GM23338 (cell line): ENCODE measurements at regions not wholly inside any gene's neighbourhood (a gene's known extent, or its start where the extent isn't known, plus 50 kb on each side); places are given as distances from the start of the nearest gene placed in this dataset.

Experiments
- ATAC-seq: fragments of 200-7000 bp; cut with Tn5 transposase; 3 replicates; pipeline ENCODE4 v1.9.1; 2020
- DNase-seq: peaks from one replicate; pipeline ENCODE4 v3.0.0-alpha.2; 2015; ENCODE audit warnings: low spot score
- H2AFZ ChIP-seq: fragments of 200-600 bp; sonication (generic); 2 replicates; pipeline ENCODE4 v1.8.0; 2016; ENCODE audit warnings: antibody characterized with exemption, mild to moderate bottlenecking, moderate library complexity
- H3F3A ChIP-seq: fragments of 200-600 bp; sonication (generic); replicated peaks from 2 replicates; pipeline ENCODE4 v1.8.0; 2017; ENCODE audit warnings: antibody characterized with exemption, mixed run types, low read depth
- H3K27ac ChIP-seq: fragments of 200-600 bp; sonication (generic); 2 replicates; pipeline ENCODE4 v1.6.1; 2016; ENCODE audit warnings: low read depth
- H3K27me3 ChIP-seq: fragments of 200-600 bp; sonication (generic); 2 replicates; pipeline ENCODE4 v1.8.0; 2016; ENCODE audit warnings: mild to moderate bottlenecking, mixed run types, moderate library complexity; ENCODE audit not compliant: insufficient read depth
- H3K36me3 ChIP-seq: fragments of 200-600 bp; sonication (generic); 2 replicates; pipeline ENCODE4 v1.8.0; 2016; ENCODE audit warnings: mild to moderate bottlenecking; ENCODE audit not compliant: insufficient read depth
- H3K4me1 ChIP-seq: fragments of 200-600 bp; sonication (generic); 2 replicates; pipeline ENCODE4 v1.8.0; 2016; ENCODE audit warnings: mild to moderate bottlenecking, moderate library complexity; ENCODE audit not compliant: insufficient read depth
- H3K4me2 ChIP-seq: fragments of 200-600 bp; sonication (generic); 2 replicates; pipeline ENCODE4 v1.7.1; 2017; ENCODE audit warnings: mixed run types
- H3K4me3 ChIP-seq: fragments of 200-600 bp; sonication (generic); 2 replicates; pipeline ENCODE4 v1.6.1; 2016; ENCODE audit warnings: mixed run types
- H3K79me2 ChIP-seq: fragments of 200-600 bp; sonication (generic); replicated peaks from 2 replicates; pipeline ENCODE4 v1.8.0; 2017; ENCODE audit warnings: mild to moderate bottlenecking; ENCODE audit not compliant: insufficient read depth
- H3K9me2 ChIP-seq: fragments of 200-600 bp; sonication (generic); 2 replicates; pipeline ENCODE4 v1.8.0; 2017; ENCODE audit not compliant: insufficient read depth
- H4K20me1 ChIP-seq: fragments of 200-600 bp; sonication (generic); replicated peaks from 2 replicates; pipeline ENCODE4 v1.8.0; 2017; ENCODE audit warnings: mild to moderate bottlenecking; ENCODE audit not compliant: insufficient read depth
- H3K27ac Mint-ChIP-seq: 2 replicates; pipeline ENCODE4 v1.8.0; 2020; ENCODE audit warnings: inconsistent platforms, mild to moderate bottlenecking, moderate library complexity, mixed read lengths
- H3K27me3 Mint-ChIP-seq: 3 replicates; pipeline ENCODE4 v1.8.0; 2022; ENCODE audit warnings: low read depth, mild to moderate bottlenecking, moderate library complexity, mixed read lengths, inconsistent platforms; ENCODE audit not compliant: insufficient read depth, poor library complexity
- H3K36me3 Mint-ChIP-seq: 3 replicates; pipeline ENCODE4 v1.8.0; 2021; ENCODE audit warnings: low read depth, mild to moderate bottlenecking, inconsistent platforms, moderate library complexity, mixed read lengths
- H3K4me1 Mint-ChIP-seq: 3 replicates; pipeline ENCODE4 v1.8.0; 2020; ENCODE audit warnings: mild to moderate bottlenecking, inconsistent platforms, mixed read lengths
- H3K4me3 Mint-ChIP-seq: 3 replicates; pipeline ENCODE4 v1.8.0; 2021; ENCODE audit warnings: moderate library complexity, mild to moderate bottlenecking, inconsistent platforms, mixed read lengths
- H3K9me3 Mint-ChIP-seq: 3 replicates; pipeline ENCODE4 v1.8.0; 2020; ENCODE audit warnings: moderate library complexity, mild to moderate bottlenecking, inconsistent platforms, mixed read lengths
- CREB1 ChIP-seq: fragments of 250-450 bp; sonication (Bioruptor Pico); IDR thresholded peaks from 2 replicates; pipeline ENCODE4 v1.5.0; 2020; ENCODE audit warnings: low read depth, mild to moderate bottlenecking, moderate library complexity
- EZH2phosphoT487 ChIP-seq: fragments of 200-600 bp; sonication (generic); IDR thresholded peaks from one replicate; pipeline ENCODE4 v1.8.1; 2018; ENCODE audit warnings: antibody characterized with exemption; ENCODE audit not compliant: unreplicated experiment
- JUNB ChIP-seq: IDR thresholded peaks from one replicate; pipeline ENCODE4 v1.6.1; 2016; ENCODE audit warnings: antibody characterized with exemption; ENCODE audit not compliant: unreplicated experiment
- NANOG ChIP-seq: IDR thresholded peaks from 2 replicates; pipeline ENCODE4 v1.6.1; 2016; ENCODE audit warnings: antibody characterized with exemption, borderline replicate concordance
- STAT1 ChIP-seq: IDR thresholded peaks from one replicate; pipeline ENCODE4 v1.6.1; 2016; ENCODE audit warnings: antibody characterized with exemption; ENCODE audit not compliant: unreplicated experiment
- ZNF114 ChIP-seq: fragments of 250-450 bp; sonication (Bioruptor Pico); IDR thresholded peaks from 2 replicates; pipeline ENCODE4 v1.5.0; 2020; ENCODE audit warnings: mild to moderate bottlenecking, moderate library complexity
- ZNF331 ChIP-seq: fragments of 250-450 bp; sonication (Bioruptor Pico); IDR thresholded peaks from 2 replicates; pipeline ENCODE4 v1.5.0; 2020; ENCODE audit warnings: low read depth, mild to moderate bottlenecking, moderate library complexity
- TF ChIP-seq, protein P1 (sequence below), 2 experiments: fragments of 200-600 bp in 1 of 2; sonication (generic) in 1 of 2; conservative IDR thresholded peaks; 2 replicates each; pipeline versions ENCODE4 v1.5.1 to v1.6.1; 2016 to 2017; ENCODE audit warnings: antibody characterized with exemption in 2 of 2, low read depth in 2 of 2, mild to moderate bottlenecking in 2 of 2, moderate library complexity in 1 of 2
- TF ChIP-seq, protein P2 (sequence below): IDR thresholded peaks from one replicate; pipeline ENCODE4 v1.6.1; 2018; ENCODE audit warnings: antibody characterized with exemption; ENCODE audit not compliant: unreplicated experiment
- TF ChIP-seq, protein P3 (sequence below): IDR thresholded peaks from 2 replicates; pipeline ENCODE4 v1.6.1; 2016; ENCODE audit warnings: antibody characterized with exemption

DNA sequence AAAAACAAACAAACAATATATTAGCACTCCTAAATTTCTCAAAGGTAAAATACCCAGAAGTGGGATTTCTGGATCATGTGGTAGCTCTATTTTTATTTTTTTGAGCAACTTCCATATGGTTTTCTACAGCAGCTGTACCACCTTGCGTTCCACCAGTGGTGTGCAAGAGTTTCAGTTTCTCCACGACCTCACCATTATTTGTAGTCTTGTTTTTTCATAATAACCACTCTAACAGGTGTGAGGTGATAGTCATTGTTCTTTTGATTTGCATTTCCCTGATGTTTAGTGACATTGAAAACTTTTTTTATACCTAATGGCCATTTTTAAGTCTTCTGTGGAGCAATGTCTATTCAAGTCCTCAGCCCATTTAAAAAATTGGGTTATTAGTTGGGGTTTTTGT, 127.3 kb upstream of the SLC38A2 start:
- no peak overlapping the region for H3K27ac Mint-ChIP-seq
- Histone ChIP-seq H3F3A (no peaks in the 10 kb centered on the region), H3K4me3 (no peak overlapping the region), H3K27me3 (no peaks in the 10 kb centered on the region), H3K4me1 (peaks cover under 1% of the 10 kb centered on the region; the same call in 1 of the 2 replicates), H3K4me2 (no peak overlapping the region), H4K20me1 (no peaks in the 10 kb centered on the region), H3K79me2 (no peaks in the 10 kb centered on the region), H3K36me3 (no peaks in the 10 kb centered on the region), H2AFZ (no peak overlapping the region), H3K27ac (no peak overlapping the region), H3K9me2 (no peaks in the 10 kb centered on the region; the same call in 1 of the 2 replicates)
- H3K36me3 Mint-ChIP-seq = peaks cover 22% of the 10 kb centered on the region; the same call in 2 of the 3 replicates
- no peaks in the 10 kb centered on the region for H3K27me3 Mint-ChIP-seq
- no peak for TF ChIP-seq EZH2phosphoT487
- no peak for TF ChIP-seq ZNF114 (CRISPR knock-in tag)
- TF ChIP-seq ZNF331 (CRISPR knock-in tag) = no peak
- TF ChIP-seq, protein P1, sequence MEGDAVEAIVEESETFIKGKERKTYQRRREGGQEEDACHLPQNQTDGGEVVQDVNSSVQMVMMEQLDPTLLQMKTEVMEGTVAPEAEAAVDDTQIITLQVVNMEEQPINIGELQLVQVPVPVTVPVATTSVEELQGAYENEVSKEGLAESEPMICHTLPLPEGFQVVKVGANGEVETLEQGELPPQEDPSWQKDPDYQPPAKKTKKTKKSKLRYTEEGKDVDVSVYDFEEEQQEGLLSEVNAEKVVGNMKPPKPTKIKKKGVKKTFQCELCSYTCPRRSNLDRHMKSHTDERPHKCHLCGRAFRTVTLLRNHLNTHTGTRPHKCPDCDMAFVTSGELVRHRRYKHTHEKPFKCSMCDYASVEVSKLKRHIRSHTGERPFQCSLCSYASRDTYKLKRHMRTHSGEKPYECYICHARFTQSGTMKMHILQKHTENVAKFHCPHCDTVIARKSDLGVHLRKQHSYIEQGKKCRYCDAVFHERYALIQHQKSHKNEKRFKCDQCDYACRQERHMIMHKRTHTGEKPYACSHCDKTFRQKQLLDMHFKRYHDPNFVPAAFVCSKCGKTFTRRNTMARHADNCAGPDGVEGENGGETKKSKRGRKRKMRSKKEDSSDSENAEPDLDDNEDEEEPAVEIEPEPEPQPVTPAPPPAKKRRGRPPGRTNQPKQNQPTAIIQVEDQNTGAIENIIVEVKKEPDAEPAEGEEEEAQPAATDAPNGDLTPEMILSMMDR (conservative IDR thresholded peaks at IDR 0.05; ENCODE audit: low read depth in 2 of 2) = no peak
- TF ChIP-seq, protein P2, sequence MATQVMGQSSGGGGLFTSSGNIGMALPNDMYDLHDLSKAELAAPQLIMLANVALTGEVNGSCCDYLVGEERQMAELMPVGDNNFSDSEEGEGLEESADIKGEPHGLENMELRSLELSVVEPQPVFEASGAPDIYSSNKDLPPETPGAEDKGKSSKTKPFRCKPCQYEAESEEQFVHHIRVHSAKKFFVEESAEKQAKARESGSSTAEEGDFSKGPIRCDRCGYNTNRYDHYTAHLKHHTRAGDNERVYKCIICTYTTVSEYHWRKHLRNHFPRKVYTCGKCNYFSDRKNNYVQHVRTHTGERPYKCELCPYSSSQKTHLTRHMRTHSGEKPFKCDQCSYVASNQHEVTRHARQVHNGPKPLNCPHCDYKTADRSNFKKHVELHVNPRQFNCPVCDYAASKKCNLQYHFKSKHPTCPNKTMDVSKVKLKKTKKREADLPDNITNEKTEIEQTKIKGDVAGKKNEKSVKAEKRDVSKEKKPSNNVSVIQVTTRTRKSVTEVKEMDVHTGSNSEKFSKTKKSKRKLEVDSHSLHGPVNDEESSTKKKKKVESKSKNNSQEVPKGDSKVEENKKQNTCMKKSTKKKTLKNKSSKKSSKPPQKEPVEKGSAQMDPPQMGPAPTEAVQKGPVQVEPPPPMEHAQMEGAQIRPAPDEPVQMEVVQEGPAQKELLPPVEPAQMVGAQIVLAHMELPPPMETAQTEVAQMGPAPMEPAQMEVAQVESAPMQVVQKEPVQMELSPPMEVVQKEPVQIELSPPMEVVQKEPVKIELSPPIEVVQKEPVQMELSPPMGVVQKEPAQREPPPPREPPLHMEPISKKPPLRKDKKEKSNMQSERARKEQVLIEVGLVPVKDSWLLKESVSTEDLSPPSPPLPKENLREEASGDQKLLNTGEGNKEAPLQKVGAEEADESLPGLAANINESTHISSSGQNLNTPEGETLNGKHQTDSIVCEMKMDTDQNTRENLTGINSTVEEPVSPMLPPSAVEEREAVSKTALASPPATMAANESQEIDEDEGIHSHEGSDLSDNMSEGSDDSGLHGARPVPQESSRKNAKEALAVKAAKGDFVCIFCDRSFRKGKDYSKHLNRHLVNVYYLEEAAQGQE = no peak
- TF ChIP-seq, protein P3, sequence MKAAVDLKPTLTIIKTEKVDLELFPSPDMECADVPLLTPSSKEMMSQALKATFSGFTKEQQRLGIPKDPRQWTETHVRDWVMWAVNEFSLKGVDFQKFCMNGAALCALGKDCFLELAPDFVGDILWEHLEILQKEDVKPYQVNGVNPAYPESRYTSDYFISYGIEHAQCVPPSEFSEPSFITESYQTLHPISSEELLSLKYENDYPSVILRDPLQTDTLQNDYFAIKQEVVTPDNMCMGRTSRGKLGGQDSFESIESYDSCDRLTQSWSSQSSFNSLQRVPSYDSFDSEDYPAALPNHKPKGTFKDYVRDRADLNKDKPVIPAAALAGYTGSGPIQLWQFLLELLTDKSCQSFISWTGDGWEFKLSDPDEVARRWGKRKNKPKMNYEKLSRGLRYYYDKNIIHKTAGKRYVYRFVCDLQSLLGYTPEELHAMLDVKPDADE = no peak
- no peak for TF ChIP-seq JUNB
- no peak for TF ChIP-seq STAT1
- no peak for TF ChIP-seq NANOG
- no peak for TF ChIP-seq CREB1
- no peak overlapping the region for H3K4me3 Mint-ChIP-seq
- peaks cover 1% of the 10 kb centered on the region; the same call in 2 of the 3 replicates for H3K4me1 Mint-ChIP-seq
- peaks cover 13% of the 10 kb centered on the region; the same call in 2 of the 3 replicates for H3K9me3 Mint-ChIP-seq
- ATAC-seq (no peak), DNase-seq (no peak)
